ENCODE measurements at regions not wholly inside any gene's neighbourhood (a gene's known extent, or its start where the extent isn't known, plus 50 kb on each side); places are given as distances from the start of the nearest gene placed in this dataset.

DNA sequence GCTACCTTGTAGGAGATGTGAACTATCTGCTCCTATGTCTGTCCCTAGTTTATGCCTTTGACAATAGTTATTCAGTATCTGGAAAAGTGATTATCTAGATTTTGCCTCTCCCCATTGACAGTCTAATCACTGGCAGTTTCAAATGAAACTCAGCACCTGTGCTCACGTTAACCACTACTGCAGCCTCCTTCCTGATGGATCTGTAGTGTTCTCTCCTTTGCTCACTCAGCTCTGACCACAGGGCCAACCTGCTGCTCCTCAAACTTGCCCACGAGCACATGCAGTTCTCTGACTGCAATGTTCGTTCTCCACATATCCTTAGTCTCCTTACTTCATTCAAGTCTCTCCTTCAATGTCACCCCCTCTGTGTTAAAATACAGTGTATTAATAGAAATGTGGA, 230.1 kb downstream of the NHLRC3 start:
- no peaks in the 10 kb centered on the region for H4K20me1 ChIP-seq (ENCODE audit: insufficient read depth)
- no peak for DNase-seq
- WGBS, 2 experiments (ENCODE audit: low coverage in 1 of 2, low lambda C conversion rate in 2 of 2, missing lambda C conversion rate in 2 of 2): 52 to 60% methylated on average over 3 of the region's 3 CpGs
- no peak overlapping the region for H3K27ac ChIP-seq
- no peaks in the 10 kb centered on the region for H3K9me2 ChIP-seq (ENCODE audit: insufficient read depth)
- no peaks in the 10 kb centered on the region for H3K36me3 ChIP-seq (ENCODE audit: low read depth)
- no peaks in the 10 kb centered on the region for H3K9me3 ChIP-seq (ENCODE audit: low read depth)
- no peak overlapping the region for H3K4me2 ChIP-seq (ENCODE audit: unreplicated experiment)
- no peaks in the 10 kb centered on the region for H3F3A ChIP-seq (ENCODE audit: insufficient read depth)
- no peak overlapping the region for H3K9ac ChIP-seq
- no peaks in the 10 kb centered on the region for H3K4me1 ChIP-seq (ENCODE audit: insufficient read depth)
- TF ChIP-seq EZH2phosphoT487 (IDR thresholded peaks at IDR 0.05; ENCODE audit: insufficient read depth, low read depth) (no peak), EZH2 (IDR thresholded peaks at IDR 0.05; ENCODE audit: insufficient read depth, poor library complexity, severe bottlenecking) (no peak)
- H2AFZ ChIP-seq: no peak overlapping the region
- in situ Hi-C loops (cut with MboI): no loop called here
- no peaks in the 10 kb centered on the region for H3K79me2 ChIP-seq (ENCODE audit: insufficient read depth)
- H3K4me3 ChIP-seq: no peak overlapping the region
- 0 out of 2 replicates have a peak, but pooled peaks cover 11% of the 10 kb centered on the region for H3K27me3 ChIP-seq (replicated peaks; ENCODE audit: insufficient read depth)

GRCh38 chr13:39269004-39269403, 230.7 kb downstream of the NHLRC3 start:
- no peaks in the 10 kb centered on the region for H3K4me1 ChIP-seq (ENCODE audit: insufficient read depth)
- no peak overlapping the region for H3K9ac ChIP-seq
- no peaks in the 10 kb centered on the region for H3K9me2 ChIP-seq (ENCODE audit: insufficient read depth)
- no peaks in the 10 kb centered on the region for H3K36me3 ChIP-seq (ENCODE audit: low read depth)
- H3K79me2 ChIP-seq (ENCODE audit: insufficient read depth): no peaks in the 10 kb centered on the region
- no peaks in the 10 kb centered on the region for H4K20me1 ChIP-seq (ENCODE audit: insufficient read depth)
- DNase-seq: no peak
- H3K27me3 ChIP-seq (replicated peaks; ENCODE audit: insufficient read depth): 0 out of 2 replicates have a peak, but pooled peaks cover 11% of the 10 kb centered on the region
- 40 to 45% methylated on average over 2 of the region's 2 CpGs for WGBS, 2 experiments (ENCODE audit: low coverage in 1 of 2, low lambda C conversion rate in 2 of 2, missing lambda C conversion rate in 2 of 2)
- TF ChIP-seq EZH2 (IDR thresholded peaks at IDR 0.05; ENCODE audit: insufficient read depth, poor library complexity, severe bottlenecking): no peak
- TF ChIP-seq EZH2phosphoT487 (IDR thresholded peaks at IDR 0.05; ENCODE audit: insufficient read depth, low read depth): no peak
- in situ Hi-C loops (cut with MboI): no loop called here
- no peak overlapping the region for H2AFZ ChIP-seq
- no peaks in the 10 kb centered on the region for H3K9me3 ChIP-seq (ENCODE audit: low read depth)
- no peaks in the 10 kb centered on the region for H3F3A ChIP-seq (ENCODE audit: insufficient read depth)
- no peak overlapping the region for H3K4me2 ChIP-seq (ENCODE audit: unreplicated experiment)
- H3K27ac ChIP-seq: no peak overlapping the region
- H3K4me3 ChIP-seq: no peak overlapping the region

- in situ Hi-C loops (cut with MboI): no loop called here
Measured at GRCh38 chr13:39269411-39269810, 231.2 kb downstream of the NHLRC3 start.

GRCh38 chr13:39272994-39273393, 234.7 kb downstream of the NHLRC3 start:
- H4K20me1 ChIP-seq (ENCODE audit: insufficient read depth): no peaks in the 10 kb centered on the region
- DNase-seq: no peak
- WGBS, 2 experiments (ENCODE audit: low coverage in 1 of 2, low lambda C conversion rate in 2 of 2, missing lambda C conversion rate in 2 of 2): 0% methylated on average over 1 of the region's 1 CpG
- no peak overlapping the region for H3K27ac ChIP-seq
- H3K4me2 ChIP-seq (ENCODE audit: unreplicated experiment): no peak overlapping the region
- in situ Hi-C loops (cut with MboI): no loop called here
- no peaks in the 10 kb centered on the region for H3K9me3 ChIP-seq (ENCODE audit: low read depth)
- H3K4me3 ChIP-seq: no peak overlapping the region
- no peaks in the 10 kb centered on the region for H3K79me2 ChIP-seq (ENCODE audit: insufficient read depth)
- no peak overlapping the region for H2AFZ ChIP-seq
- H3K9me2 ChIP-seq (ENCODE audit: insufficient read depth): no peaks in the 10 kb centered on the region
- TF ChIP-seq EZH2phosphoT487 (IDR thresholded peaks at IDR 0.05; ENCODE audit: insufficient read depth, low read depth) (no peak), EZH2 (IDR thresholded peaks at IDR 0.05; ENCODE audit: insufficient read depth, poor library complexity, severe bottlenecking) (no peak)
- 0 out of 2 replicates have a peak, but pooled peaks cover 11% of the 10 kb centered on the region for H3K27me3 ChIP-seq (replicated peaks; ENCODE audit: insufficient read depth)
- no peaks in the 10 kb centered on the region for H3K36me3 ChIP-seq (ENCODE audit: low read depth)
- H3K9ac ChIP-seq: no peak overlapping the region
- no peaks in the 10 kb centered on the region for H3K4me1 ChIP-seq (ENCODE audit: insufficient read depth)
- no peaks in the 10 kb centered on the region for H3F3A ChIP-seq (ENCODE audit: insufficient read depth)

More at GRCh38 chr13:39269411-39269810, 231.2 kb downstream of the NHLRC3 start:
- H3K4me3 ChIP-seq: no peak overlapping the region
- no peak overlapping the region for H3K27ac ChIP-seq
- 52 to 74% methylated on average over 1 of the region's 1 CpG for WGBS, 2 experiments (ENCODE audit: low coverage in 1 of 2, low lambda C conversion rate in 2 of 2, missing lambda C conversion rate in 2 of 2)
- H2AFZ ChIP-seq: no peak overlapping the region
- H3K27me3 ChIP-seq (replicated peaks; ENCODE audit: insufficient read depth): 0 out of 2 replicates have a peak, but pooled peaks cover 11% of the 10 kb centered on the region
- no peak for TF ChIP-seq EZH2phosphoT487 (IDR thresholded peaks at IDR 0.05; ENCODE audit: insufficient read depth, low read depth)
- H4K20me1 ChIP-seq (ENCODE audit: insufficient read depth): no peaks in the 10 kb centered on the region
- H3K9me2 ChIP-seq (ENCODE audit: insufficient read depth): no peaks in the 10 kb centered on the region
- no peaks in the 10 kb centered on the region for H3K36me3 ChIP-seq (ENCODE audit: low read depth)
- H3K4me2 ChIP-seq (ENCODE audit: unreplicated experiment): no peak overlapping the region
- DNase-seq: no peak
- no peaks in the 10 kb centered on the region for H3K79me2 ChIP-seq (ENCODE audit: insufficient read depth)
- no peaks in the 10 kb centered on the region for H3K4me1 ChIP-seq (ENCODE audit: insufficient read depth)
- H3F3A ChIP-seq (ENCODE audit: insufficient read depth): no peaks in the 10 kb centered on the region
- no peak overlapping the region for H3K9ac ChIP-seq
- H3K9me3 ChIP-seq (ENCODE audit: low read depth): no peaks in the 10 kb centered on the region
